Neutrophil (primary cell): ENCODE measurements at regions not wholly inside any gene's neighbourhood (a gene's known extent, or its start where the extent isn't known, plus 50 kb on each side); places are given as distances from the start of the nearest gene placed in this dataset.

Experiments
- H3K27ac ChIP-seq: fragments of 200-600 bp; sonication (generic); 2 replicates; pipeline ENCODE4 v1.5.1; 2016; ENCODE audit warnings: mild to moderate bottlenecking, moderate library complexity
- H3K27me3 ChIP-seq: fragments of 200-600 bp; sonication (generic); 2 replicates; pipeline ENCODE4 v1.6.0; 2016; ENCODE audit warnings: mild to moderate bottlenecking
- H3K36me3 ChIP-seq: fragments of 200-600 bp; sonication (generic); 2 replicates; pipeline ENCODE4 v1.5.1; 2017
- H3K4me1 ChIP-seq, 2 experiments: fragments of 200-600 bp in 1 of 2; sonication (generic) in 1 of 2; 1 replicate in 1 of 2; 2 replicates in 1 of 2; pipeline versions ENCODE4 v1.5.1 to v1.6.1; 2013 to 2016; ENCODE audit warnings: low read depth in 1 of 2, low read length in 1 of 2, mild to moderate bottlenecking in 1 of 2, moderate library complexity in 1 of 2; ENCODE audit not compliant: control insufficient read depth in 1 of 2, insufficient read depth in 1 of 2
- H3K4me3 ChIP-seq, 2 experiments: fragments of 200-600 bp in 1 of 2; sonication (generic) in 1 of 2; 1 replicate in 1 of 2; 2 replicates in 1 of 2; pipeline ENCODE4 v1.5.1; 2013 to 2016; ENCODE audit warnings: low read depth in 1 of 2, low read length in 1 of 2, mild to moderate bottlenecking in 1 of 2, moderate library complexity in 1 of 2
- H3K9me3 ChIP-seq: fragments of 200-600 bp; sonication (generic); 2 replicates; pipeline ENCODE4 v1.5.1; 2016
- TF ChIP-seq, protein P1 (sequence below): fragments of 200-600 bp; sonication (generic); IDR thresholded peaks from 2 replicates; pipeline ENCODE4 v1.5.1; 2016; ENCODE audit warnings: antibody characterized with exemption

DNA sequence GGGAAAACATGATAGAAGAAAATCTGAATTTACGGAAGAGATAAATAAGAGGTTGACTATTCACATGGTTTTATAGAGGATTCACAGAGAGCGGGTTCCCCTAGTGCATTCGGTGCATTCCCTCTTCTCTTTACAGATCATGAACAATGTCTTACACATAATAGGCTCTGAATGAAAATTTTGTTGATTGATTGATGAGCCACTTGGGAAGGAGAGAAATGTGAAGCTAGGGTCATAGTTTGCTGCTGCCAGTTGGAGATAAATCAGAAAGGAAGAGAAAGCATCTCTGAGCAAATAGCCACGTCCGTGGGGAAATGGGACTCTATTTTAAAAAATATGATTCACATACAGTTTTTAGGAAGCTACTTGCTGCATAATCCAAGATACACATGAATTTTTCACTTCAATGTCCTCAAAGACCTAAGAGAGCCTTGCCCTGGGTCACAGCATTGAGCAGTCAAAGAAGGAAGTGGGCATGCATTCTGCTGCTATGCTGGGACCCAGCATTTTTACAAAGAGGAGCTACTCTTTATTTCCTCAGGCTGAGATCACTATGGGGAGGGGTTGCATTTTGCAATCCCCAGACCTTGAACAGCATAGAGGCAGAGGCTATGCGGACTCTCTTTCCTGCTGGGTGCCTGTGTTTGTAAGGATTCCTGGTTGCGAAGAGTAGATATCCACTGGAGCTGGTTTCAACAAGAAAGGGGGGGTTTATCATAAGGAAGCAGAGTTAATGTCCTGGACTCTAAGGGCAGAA is 395.3 kb downstream of the TSN start:
- no peaks in the 10 kb centered on the region for H3K27me3 ChIP-seq
- H3K4me1 ChIP-seq: no peaks in the 10 kb centered on the region
- no peaks in the 10 kb centered on the region for H3K36me3 ChIP-seq
- TF ChIP-seq, protein P1, sequence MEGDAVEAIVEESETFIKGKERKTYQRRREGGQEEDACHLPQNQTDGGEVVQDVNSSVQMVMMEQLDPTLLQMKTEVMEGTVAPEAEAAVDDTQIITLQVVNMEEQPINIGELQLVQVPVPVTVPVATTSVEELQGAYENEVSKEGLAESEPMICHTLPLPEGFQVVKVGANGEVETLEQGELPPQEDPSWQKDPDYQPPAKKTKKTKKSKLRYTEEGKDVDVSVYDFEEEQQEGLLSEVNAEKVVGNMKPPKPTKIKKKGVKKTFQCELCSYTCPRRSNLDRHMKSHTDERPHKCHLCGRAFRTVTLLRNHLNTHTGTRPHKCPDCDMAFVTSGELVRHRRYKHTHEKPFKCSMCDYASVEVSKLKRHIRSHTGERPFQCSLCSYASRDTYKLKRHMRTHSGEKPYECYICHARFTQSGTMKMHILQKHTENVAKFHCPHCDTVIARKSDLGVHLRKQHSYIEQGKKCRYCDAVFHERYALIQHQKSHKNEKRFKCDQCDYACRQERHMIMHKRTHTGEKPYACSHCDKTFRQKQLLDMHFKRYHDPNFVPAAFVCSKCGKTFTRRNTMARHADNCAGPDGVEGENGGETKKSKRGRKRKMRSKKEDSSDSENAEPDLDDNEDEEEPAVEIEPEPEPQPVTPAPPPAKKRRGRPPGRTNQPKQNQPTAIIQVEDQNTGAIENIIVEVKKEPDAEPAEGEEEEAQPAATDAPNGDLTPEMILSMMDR: no peak
- no peak overlapping the region for H3K4me3 ChIP-seq
- no peaks in the 10 kb centered on the region for H3K9me3 ChIP-seq
- no peak overlapping the region for H3K27ac ChIP-seq

DNA sequence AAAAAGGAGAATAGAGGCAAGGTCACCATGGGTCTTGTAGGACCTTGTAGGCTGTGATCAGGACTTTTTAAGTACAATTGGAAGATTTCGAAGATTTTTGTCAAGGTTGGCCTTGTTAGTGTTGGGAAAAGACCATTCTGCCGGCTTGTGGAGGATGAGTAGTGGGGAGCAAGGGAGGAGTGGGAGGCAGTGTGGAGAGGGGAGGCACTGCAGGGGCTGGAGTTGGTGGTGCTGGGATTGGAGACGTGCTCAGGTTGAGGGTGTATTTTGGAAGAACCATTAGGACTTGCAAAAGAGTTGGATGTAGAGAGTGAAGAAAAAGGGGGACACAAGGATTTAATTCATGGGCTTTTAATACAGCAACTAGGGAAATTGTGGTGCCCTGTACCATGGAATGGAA is 397.1 kb downstream of the TSN start:
- TF ChIP-seq, protein P1: no peak

DNA sequence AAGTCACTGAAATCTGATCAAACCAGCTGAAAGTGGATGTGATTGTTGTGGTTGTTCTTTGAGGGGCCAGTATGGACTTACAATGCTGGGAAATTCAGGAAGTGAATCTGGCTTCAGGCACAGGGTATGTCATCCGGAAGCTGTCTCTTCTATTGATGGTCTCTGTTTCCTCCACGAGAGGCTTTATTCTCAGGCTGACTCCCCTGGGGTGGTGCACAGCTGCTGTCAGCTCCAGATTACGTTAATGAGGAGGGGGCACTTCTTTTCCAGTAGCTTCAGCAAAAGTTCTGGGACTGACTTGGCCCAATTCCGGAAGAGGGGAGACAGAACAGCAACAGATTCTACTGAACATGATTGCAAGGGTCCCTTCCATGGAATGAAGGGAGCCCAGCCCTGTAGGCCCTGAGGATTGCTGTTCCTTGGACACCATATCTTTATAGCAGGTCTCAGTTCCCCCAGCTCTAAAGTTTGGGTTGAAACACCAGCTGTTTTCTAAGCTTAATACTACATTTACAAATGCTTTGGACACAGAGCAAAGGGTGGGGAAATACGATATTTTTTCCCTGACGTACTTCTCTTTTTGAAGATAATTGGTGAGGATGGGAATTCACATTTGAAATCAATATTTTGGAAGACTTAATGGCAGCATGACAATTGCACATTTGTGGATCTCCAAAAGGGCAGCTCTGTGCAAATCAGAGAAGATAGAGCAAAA is 400.9 kb downstream of the TSN start:
- Histone ChIP-seq H3K36me3 (no peaks in the 10 kb centered on the region), H3K4me1 (no peaks in the 10 kb centered on the region), H3K4me3 (no peak overlapping the region), H3K27me3 (no peaks in the 10 kb centered on the region), H3K9me3 (no peaks in the 10 kb centered on the region), H3K27ac (no peak overlapping the region)
- TF ChIP-seq, protein P1: no peak

More for the DNA sequence above, 397.1 kb downstream of the TSN start:
- Histone ChIP-seq H3K36me3 (no peaks in the 10 kb centered on the region), H3K9me3 (no peaks in the 10 kb centered on the region), H3K27me3 (no peaks in the 10 kb centered on the region), H3K4me1 (no peaks in the 10 kb centered on the region), H3K4me3 (no peak overlapping the region), H3K27ac (no peak overlapping the region)

DNA sequence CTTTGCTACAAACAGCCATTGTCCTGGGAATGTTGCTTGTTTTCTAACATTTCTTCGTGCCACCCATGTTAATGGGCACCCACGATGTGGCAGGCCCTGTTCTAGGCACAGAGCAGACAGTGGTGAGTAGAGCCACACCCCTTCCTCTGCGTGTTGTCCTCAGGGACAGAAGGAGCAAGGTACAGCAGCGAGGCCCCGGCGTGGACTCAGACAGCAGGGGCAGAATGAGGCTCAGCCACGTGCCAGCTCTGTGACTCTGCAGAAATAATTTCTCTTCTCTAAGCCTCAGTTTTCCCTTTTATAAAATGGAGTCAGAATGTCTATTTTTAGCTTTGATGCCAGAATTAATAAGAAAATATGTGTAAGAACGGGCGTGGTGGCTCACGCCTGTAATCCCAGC is 401.7 kb downstream of the TSN start:
- TF ChIP-seq, protein P1: no peak
- H3K36me3 ChIP-seq: no peaks in the 10 kb centered on the region
- no peaks in the 10 kb centered on the region for H3K27me3 ChIP-seq

DNA sequence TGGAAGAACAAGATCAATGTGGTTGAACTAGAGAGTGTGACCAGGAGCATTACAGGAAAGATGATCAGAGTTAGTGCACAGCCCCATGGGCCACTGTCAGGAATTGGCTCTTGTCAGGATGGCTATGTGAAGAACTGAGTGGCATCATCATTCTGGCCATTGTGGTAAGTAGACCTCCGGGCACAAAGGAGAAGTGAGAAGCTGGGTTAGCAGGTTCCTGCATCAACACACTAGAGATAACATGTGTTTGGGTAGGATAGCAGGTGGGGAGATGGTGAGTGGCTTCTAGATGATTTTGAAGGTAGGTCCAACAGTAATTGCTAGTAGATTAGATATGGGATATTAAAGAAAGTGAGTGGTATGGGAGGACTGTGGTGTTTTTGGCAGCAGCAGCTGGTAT is 408.2 kb downstream of the TSN start:
- H3K27ac ChIP-seq: no peak overlapping the region
- no peaks in the 10 kb centered on the region for H3K4me1 ChIP-seq
- no peak overlapping the region for H3K4me3 ChIP-seq
- H3K27me3 ChIP-seq: no peaks in the 10 kb centered on the region
- no peaks in the 10 kb centered on the region for H3K9me3 ChIP-seq
- H3K36me3 ChIP-seq: no peaks in the 10 kb centered on the region
- TF ChIP-seq, protein P1: no peak

More for the DNA sequence above, 401.7 kb downstream of the TSN start:
- Histone ChIP-seq H3K27ac (no peak overlapping the region), H3K4me3 (no peak overlapping the region), H3K4me1 (no peaks in the 10 kb centered on the region), H3K9me3 (no peaks in the 10 kb centered on the region)
